ENCODE measurements at regions not wholly inside any gene's neighbourhood (a gene's known extent, or its start where the extent isn't known, plus 50 kb on each side); places are given as distances from the start of the nearest gene placed in this dataset.

- in situ Hi-C loops (cut with MboI): loop anchor here (5.0 kb wide), 1 partner anchor 826 kb away; no protein-coding TSS in a partner anchor
- no peaks in the 10 kb centered on the region for H3K9me3 ChIP-seq (replicated peaks; ENCODE audit: control insufficient read depth, insufficient read depth, low read length)
- H3K4me2 ChIP-seq (ENCODE audit: control insufficient read depth, insufficient read depth): no peak overlapping the region
- TF ChIP-seq KDM1A (IDR thresholded peaks at IDR 0.05; ENCODE audit: borderline replicate concordance): no peak
- ChIA-PET RAD21 (ENCODE audit: unreplicated experiment) (no interaction called here), CTCF (no interaction called here), SMC1A (ENCODE audit: uncharacterized antibody, unreplicated experiment) (interaction anchor here (0.7 kb wide), 2 partner anchors 263 to 786 kb away, joined by 3 to 4 read pairs; no protein-coding TSS in a partner anchor), POLR2A (no interaction called here)
- no TSS peak for BruUV-seq (replicated peaks)
- intact Hi-C loops (cut with micrococcal nuclease; ENCODE audit: unreplicated experiment): no loop called here
- ATAC-seq (no peak), DNase-seq (ENCODE audit: low read depth, low spot score) (no peak), FAIRE-seq (no peak)
- 0 out of 4 replicates have a peak, but pooled peaks cover 0 to 2% of the 10 kb centered on the region in 2 experiments for H3K27me3 ChIP-seq (replicated peaks in 1 of 2; ENCODE audit: control insufficient read depth in 2 of 2, insufficient read depth in 2 of 2, low read length in 1 of 2)
- 36% methylated on average over 9 of the region's 9 CpGs for WGBS (ENCODE audit: insufficient coverage, insufficient replicate concordance, low lambda C conversion rate, missing lambda C conversion rate)
- H3K36me3 ChIP-seq (ENCODE audit: control insufficient read depth in 2 of 2, insufficient read depth in 2 of 2, low read length in 1 of 2): no peaks in the 10 kb centered on the region
- H3K79me2 ChIP-seq (ENCODE audit: control insufficient read depth, insufficient read depth, low read length): no peaks in the 10 kb centered on the region
- no peaks in the 10 kb centered on the region for H3K4me1 ChIP-seq (ENCODE audit: control insufficient read depth, insufficient read depth, low read length)
- H4K20me1 ChIP-seq (ENCODE audit: control insufficient read depth, insufficient read depth): no peaks in the 10 kb centered on the region
- H2AFZ ChIP-seq (ENCODE audit: control insufficient read depth, low read depth, low read length): no peak overlapping the region
- H3K27ac ChIP-seq (ENCODE audit: control insufficient read depth, insufficient read depth): no peak overlapping the region
- H3K4me3 ChIP-seq: no peak overlapping the region
- no peak overlapping the region for H3K9ac ChIP-seq (ENCODE audit: control insufficient read depth, insufficient read depth, low read length)
Observed at GRCh38 chr9:126233175-126233574, 93.5 kb upstream of the MVB12B start.

GRCh38 chr9:126233913-126234525 lies 92.6 kb upstream of the MVB12B start:
- no peak for FAIRE-seq
- ChIA-PET POLR2A (no interaction called here), CTCF (no interaction called here), RAD21 (ENCODE audit: unreplicated experiment) (no interaction called here), SMC1A (ENCODE audit: uncharacterized antibody, unreplicated experiment) (no interaction called here)
- Histone ChIP-seq H4K20me1 (ENCODE audit: control insufficient read depth, insufficient read depth) (no peaks in the 10 kb centered on the region), H3K27ac (ENCODE audit: control insufficient read depth, insufficient read depth) (no peak overlapping the region), H3K4me3 (no peak overlapping the region), H3K4me1 (ENCODE audit: control insufficient read depth, insufficient read depth, low read length) (no peaks in the 10 kb centered on the region), H3K9ac (ENCODE audit: control insufficient read depth, insufficient read depth, low read length) (no peak overlapping the region), H2AFZ (ENCODE audit: control insufficient read depth, low read depth, low read length) (no peak overlapping the region), H3K36me3 (ENCODE audit: control insufficient read depth in 2 of 2, insufficient read depth in 2 of 2, low read length in 1 of 2) (no peaks in the 10 kb centered on the region), H3K79me2 (ENCODE audit: control insufficient read depth, insufficient read depth, low read length) (no peaks in the 10 kb centered on the region), H3K9me3 (replicated peaks; ENCODE audit: control insufficient read depth, insufficient read depth, low read length) (no peaks in the 10 kb centered on the region), H3K4me2 (ENCODE audit: control insufficient read depth, insufficient read depth) (no peak overlapping the region), H3K27me3 (replicated peaks in 1 of 2; ENCODE audit: control insufficient read depth in 2 of 2, insufficient read depth in 2 of 2, low read length in 1 of 2) (0 out of 4 replicates have a peak, but pooled peaks cover 0 to 2% of the 10 kb centered on the region in 2 experiments)
- BruUV-seq (replicated peaks): no TSS peak
- 41% methylated on average over 21 of the region's 21 CpGs for WGBS (ENCODE audit: insufficient coverage, insufficient replicate concordance, low lambda C conversion rate, missing lambda C conversion rate)
- no peak for ATAC-seq
- intact Hi-C loops (cut with micrococcal nuclease; ENCODE audit: unreplicated experiment) (no loop called here), in situ Hi-C loops (cut with MboI) (loop anchor here (5.0 kb wide), 1 partner anchor 827 kb away; no protein-coding TSS in a partner anchor)
- DNase-seq (ENCODE audit: low read depth, low spot score): no peak
- TF ChIP-seq USF2 (IDR thresholded peaks at IDR 0.05; ENCODE audit: borderline replicate concordance, low read depth, low read length) (no peak), ZBTB11 (CRISPR knock-in tag; IDR thresholded peaks at IDR 0.05) (no peak), NR2C1 (IDR thresholded peaks at IDR 0.05) (no peak), FOXM1 (IDR thresholded peaks at IDR 0.05; ENCODE audit: low read depth, low read length) (no peak), RB1 (IDR thresholded peaks at IDR 0.05; ENCODE audit: borderline replicate concordance) (no peak), RCOR1 (conservative IDR thresholded peaks at IDR 0.05; ENCODE audit: low read depth, low read length) (no peak), EED (IDR thresholded peaks at IDR 0.05; ENCODE audit: low read depth) (no peak), RAD21 (IDR thresholded peaks at IDR 0.05; ENCODE audit: insufficient read depth, low read depth, low read length) (no peak), EZH2 (IDR thresholded peaks at IDR 0.05; ENCODE audit: borderline replicate concordance, control insufficient read depth, low read depth, low read length) (no peak), USF1 (IDR thresholded peaks at IDR 0.05; ENCODE audit: borderline replicate concordance, extremely low read length, insufficient read depth, low read depth, low read length) (no peak)

All from GM12878 (cell line).